ENCODE measurements at regions not wholly inside any gene's neighbourhood (a gene's known extent, or its start where the extent isn't known, plus 50 kb on each side); places are given as distances from the start of the nearest gene placed in this dataset.

DNA sequence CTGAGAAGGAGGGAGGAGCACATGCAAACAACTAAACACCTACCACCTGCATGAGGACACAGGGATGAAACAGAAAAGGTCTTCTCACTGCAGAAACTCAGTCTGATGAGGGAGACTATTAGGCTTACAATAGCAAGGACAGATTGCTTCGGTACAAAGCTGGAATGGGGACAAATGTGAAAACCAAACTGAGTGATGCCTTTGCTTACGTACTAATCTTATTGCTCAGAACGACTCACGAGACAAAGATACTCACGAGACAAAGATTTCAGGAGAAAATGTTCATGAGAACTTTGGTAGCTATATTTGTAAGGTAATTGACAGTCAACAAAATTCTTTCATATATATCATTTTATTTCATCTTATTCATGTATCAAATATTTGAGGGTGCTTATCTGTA lies 71.9 kb upstream of the TAF1L start:
- no peak for TF ChIP-seq CTCF (conservative IDR thresholded peaks at IDR 0.05)
- TF ChIP-seq ZFX (IDR thresholded peaks at IDR 0.05) = no peak
- no peak overlapping the region for H3K27ac ChIP-seq

DNA sequence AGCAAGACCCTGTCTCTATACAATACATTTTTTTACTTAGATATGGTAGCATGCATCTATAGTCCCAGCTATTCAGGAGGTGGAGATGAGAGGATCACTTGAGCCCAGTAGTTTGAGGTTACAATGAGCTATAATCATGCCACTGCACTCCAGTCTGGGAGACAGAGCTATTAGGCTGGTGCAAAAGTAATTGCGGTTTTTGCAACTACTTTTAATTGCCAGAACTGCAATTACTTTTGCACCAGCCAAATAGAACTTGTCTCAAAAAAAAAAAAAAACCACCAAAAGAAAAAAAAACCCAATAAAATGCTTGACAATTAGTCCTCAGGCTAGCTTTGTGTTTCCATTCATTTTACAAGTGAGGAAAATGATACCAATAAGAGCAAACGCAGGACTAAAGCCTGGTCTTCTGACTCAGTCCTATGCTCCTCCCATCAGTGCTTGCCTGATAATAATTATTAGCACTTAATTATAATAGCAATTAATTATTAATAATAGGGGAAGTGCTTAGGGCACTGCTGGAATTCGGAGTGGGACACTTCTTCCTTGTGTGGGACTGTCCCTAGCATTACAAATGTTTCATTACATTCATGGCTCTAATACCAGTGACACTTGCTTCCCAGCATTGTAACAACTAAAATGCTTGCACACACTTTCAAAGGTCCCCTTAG lies 73.1 kb upstream of the TAF1L start:
- H3K27ac ChIP-seq = no peak overlapping the region
- TF ChIP-seq ZFX (IDR thresholded peaks at IDR 0.05) (no peak), CTCF (conservative IDR thresholded peaks at IDR 0.05) (no peak)

- H3K27ac ChIP-seq = no peak overlapping the region
- TF ChIP-seq ZFX (IDR thresholded peaks at IDR 0.05) = no peak
- TF ChIP-seq CTCF (conservative IDR thresholded peaks at IDR 0.05) = no peak
Measured at GRCh38 chr9:32709871-32710270, 73.5 kb upstream of the TMEM215 start.

- TF ChIP-seq ZFX (IDR thresholded peaks at IDR 0.05) (no peak), CTCF (conservative IDR thresholded peaks at IDR 0.05) (no peak)
- no peak overlapping the region for H3K27ac ChIP-seq
Measured at GRCh38 chr9:32716425-32716824, 66.9 kb upstream of the TMEM215 start.

DNA sequence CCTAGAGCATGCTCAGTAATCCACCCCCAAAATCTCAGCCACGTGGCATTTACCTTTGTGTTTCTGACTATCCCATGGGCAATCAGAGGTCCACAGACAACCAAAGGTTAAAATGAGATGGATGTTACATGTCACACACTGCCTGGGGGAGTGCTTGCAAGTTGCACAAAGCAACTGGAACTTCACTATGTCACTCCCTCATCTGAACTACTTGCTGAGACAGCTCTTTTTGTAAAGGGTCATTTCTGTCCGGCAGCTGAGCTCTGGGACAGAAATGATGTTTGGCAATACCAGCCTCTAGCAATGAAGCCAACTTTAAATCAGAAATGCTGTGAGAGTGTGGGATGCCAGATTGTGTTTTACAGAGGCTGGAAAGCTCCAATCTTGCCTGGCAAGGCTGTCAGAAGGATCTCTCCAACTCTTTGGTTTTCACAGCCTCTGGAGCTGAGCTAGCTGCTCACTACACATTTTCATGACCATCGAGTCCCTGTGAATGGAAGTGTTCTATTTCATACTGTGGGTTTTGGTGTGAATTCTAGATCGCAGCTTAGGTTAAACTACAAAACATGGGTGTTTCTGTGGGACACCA lies 66.3 kb upstream of the TMEM215 start:
- TF ChIP-seq CTCF (conservative IDR thresholded peaks at IDR 0.05) = no peak
- no peak for TF ChIP-seq ZFX (IDR thresholded peaks at IDR 0.05)
- H3K27ac ChIP-seq = no peak overlapping the region

- no peak overlapping the region for H3K27ac ChIP-seq
- no peak for TF ChIP-seq CTCF (conservative IDR thresholded peaks at IDR 0.05)
- no peak for TF ChIP-seq ZFX (IDR thresholded peaks at IDR 0.05)
Measured at GRCh38 chr9:32722704-32723103, 60.6 kb upstream of the TMEM215 start.

- TF ChIP-seq CTCF (conservative IDR thresholded peaks at IDR 0.05) (no peak), ZFX (IDR thresholded peaks at IDR 0.05) (no peak)
Measured at GRCh38 chr9:32723789-32724325, 59.5 kb upstream of the TMEM215 start.

More at GRCh38 chr9:32723789-32724325, 59.5 kb upstream of the TMEM215 start:
- no peak overlapping the region for H3K27ac ChIP-seq
